GM23338 (cell line): ENCODE measurements at regions not wholly inside any gene's neighbourhood (a gene's known extent, or its start where the extent isn't known, plus 50 kb on each side); places are given as distances from the start of the nearest gene placed in this dataset.

Experiments used
- ATAC-seq: fragments of 200-7000 bp; cut with Tn5 transposase; 3 replicates; pipeline ENCODE4 v1.9.1; 2020
- DNase-seq: peaks from one replicate; pipeline ENCODE4 v3.0.0-alpha.2; 2015; ENCODE audit warnings: low spot score
- H2AFZ ChIP-seq: fragments of 200-600 bp; sonication (generic); 2 replicates; pipeline ENCODE4 v1.8.0; 2016; ENCODE audit warnings: antibody characterized with exemption, mild to moderate bottlenecking, moderate library complexity
- H3F3A ChIP-seq: fragments of 200-600 bp; sonication (generic); replicated peaks from 2 replicates; pipeline ENCODE4 v1.8.0; 2017; ENCODE audit warnings: antibody characterized with exemption, mixed run types, low read depth
- H3K27ac ChIP-seq: fragments of 200-600 bp; sonication (generic); 2 replicates; pipeline ENCODE4 v1.6.1; 2016; ENCODE audit warnings: low read depth
- H3K27me3 ChIP-seq: fragments of 200-600 bp; sonication (generic); 2 replicates; pipeline ENCODE4 v1.8.0; 2016; ENCODE audit warnings: mild to moderate bottlenecking, mixed run types, moderate library complexity; ENCODE audit not compliant: insufficient read depth
- H3K36me3 ChIP-seq: fragments of 200-600 bp; sonication (generic); 2 replicates; pipeline ENCODE4 v1.8.0; 2016; ENCODE audit warnings: mild to moderate bottlenecking; ENCODE audit not compliant: insufficient read depth
- H3K4me1 ChIP-seq: fragments of 200-600 bp; sonication (generic); 2 replicates; pipeline ENCODE4 v1.8.0; 2016; ENCODE audit warnings: mild to moderate bottlenecking, moderate library complexity; ENCODE audit not compliant: insufficient read depth
- H3K4me2 ChIP-seq: fragments of 200-600 bp; sonication (generic); 2 replicates; pipeline ENCODE4 v1.7.1; 2017; ENCODE audit warnings: mixed run types
- H3K4me3 ChIP-seq: fragments of 200-600 bp; sonication (generic); 2 replicates; pipeline ENCODE4 v1.6.1; 2016; ENCODE audit warnings: mixed run types
- H3K79me2 ChIP-seq: fragments of 200-600 bp; sonication (generic); replicated peaks from 2 replicates; pipeline ENCODE4 v1.8.0; 2017; ENCODE audit warnings: mild to moderate bottlenecking; ENCODE audit not compliant: insufficient read depth
- H3K9me2 ChIP-seq: fragments of 200-600 bp; sonication (generic); 2 replicates; pipeline ENCODE4 v1.8.0; 2017; ENCODE audit not compliant: insufficient read depth
- H4K20me1 ChIP-seq: fragments of 200-600 bp; sonication (generic); replicated peaks from 2 replicates; pipeline ENCODE4 v1.8.0; 2017; ENCODE audit warnings: mild to moderate bottlenecking; ENCODE audit not compliant: insufficient read depth
- H3K27ac Mint-ChIP-seq: 2 replicates; pipeline ENCODE4 v1.8.0; 2020; ENCODE audit warnings: inconsistent platforms, mild to moderate bottlenecking, moderate library complexity, mixed read lengths
- H3K27me3 Mint-ChIP-seq: 3 replicates; pipeline ENCODE4 v1.8.0; 2022; ENCODE audit warnings: low read depth, mild to moderate bottlenecking, moderate library complexity, mixed read lengths, inconsistent platforms; ENCODE audit not compliant: insufficient read depth, poor library complexity
- H3K36me3 Mint-ChIP-seq: 3 replicates; pipeline ENCODE4 v1.8.0; 2021; ENCODE audit warnings: low read depth, mild to moderate bottlenecking, inconsistent platforms, moderate library complexity, mixed read lengths
- H3K4me1 Mint-ChIP-seq: 3 replicates; pipeline ENCODE4 v1.8.0; 2020; ENCODE audit warnings: mild to moderate bottlenecking, inconsistent platforms, mixed read lengths
- H3K4me3 Mint-ChIP-seq: 3 replicates; pipeline ENCODE4 v1.8.0; 2021; ENCODE audit warnings: moderate library complexity, mild to moderate bottlenecking, inconsistent platforms, mixed read lengths
- H3K9me3 Mint-ChIP-seq: 3 replicates; pipeline ENCODE4 v1.8.0; 2020; ENCODE audit warnings: moderate library complexity, mild to moderate bottlenecking, inconsistent platforms, mixed read lengths
- CREB1 ChIP-seq: fragments of 250-450 bp; sonication (Bioruptor Pico); IDR thresholded peaks from 2 replicates; pipeline ENCODE4 v1.5.0; 2020; ENCODE audit warnings: low read depth, mild to moderate bottlenecking, moderate library complexity
- EZH2 ChIP-seq: fragments of 200-600 bp; sonication (generic); IDR thresholded peaks from one replicate; pipeline ENCODE4 v1.8.0; 2017; ENCODE audit warnings: antibody characterized with exemption, mild to moderate bottlenecking, low read depth; ENCODE audit not compliant: unreplicated experiment
- JUNB ChIP-seq: IDR thresholded peaks from one replicate; pipeline ENCODE4 v1.6.1; 2016; ENCODE audit warnings: antibody characterized with exemption; ENCODE audit not compliant: unreplicated experiment
- NANOG ChIP-seq: IDR thresholded peaks from 2 replicates; pipeline ENCODE4 v1.6.1; 2016; ENCODE audit warnings: antibody characterized with exemption, borderline replicate concordance
- REST ChIP-seq: IDR thresholded peaks from one replicate; pipeline ENCODE4 v1.6.1; 2018; ENCODE audit warnings: antibody characterized with exemption; ENCODE audit not compliant: unreplicated experiment
- STAT1 ChIP-seq: IDR thresholded peaks from one replicate; pipeline ENCODE4 v1.6.1; 2016; ENCODE audit warnings: antibody characterized with exemption; ENCODE audit not compliant: unreplicated experiment
- ZNF331 ChIP-seq: fragments of 250-450 bp; sonication (Bioruptor Pico); IDR thresholded peaks from 2 replicates; pipeline ENCODE4 v1.5.0; 2020; ENCODE audit warnings: low read depth, mild to moderate bottlenecking, moderate library complexity
- ZNF462 ChIP-seq: fragments of 250-450 bp; sonication (Bioruptor Pico); IDR thresholded peaks from 2 replicates; pipeline ENCODE4 v1.5.0; 2020; ENCODE audit warnings: mild to moderate bottlenecking, moderate library complexity

GRCh38 chr3:99576904-99577559, 61.4 kb upstream of the COL8A1 start (continued):
- TF ChIP-seq ZNF462 (CRISPR knock-in tag) (no peak), STAT1 (no peak), JUNB (no peak), EZH2 (no peak)

GRCh38 chr3:99575683-99576082, 62.7 kb upstream of the COL8A1 start:
- H3K27me3 ChIP-seq: no peaks in the 10 kb centered on the region
- H2AFZ ChIP-seq: no peak overlapping the region
- no peaks in the 10 kb centered on the region for H3K9me2 ChIP-seq
- no peaks in the 10 kb centered on the region for H3K36me3 ChIP-seq
- no peaks in the 10 kb centered on the region for H3K36me3 Mint-ChIP-seq
- no peak overlapping the region for H3K4me3 Mint-ChIP-seq
- ATAC-seq (no peak), DNase-seq (no peak)
- H3K4me3 ChIP-seq: no peak overlapping the region
- H3K79me2 ChIP-seq: no peaks in the 10 kb centered on the region
- no peaks in the 10 kb centered on the region for H3K9me3 Mint-ChIP-seq
- H4K20me1 ChIP-seq: no peaks in the 10 kb centered on the region
- no peak overlapping the region for H3K27ac Mint-ChIP-seq
- no peak overlapping the region for H3K4me2 ChIP-seq
- no peaks in the 10 kb centered on the region for H3K4me1 ChIP-seq
- no peaks in the 10 kb centered on the region for H3F3A ChIP-seq
- H3K27me3 Mint-ChIP-seq: peaks cover 3% of the 10 kb centered on the region
- no peaks in the 10 kb centered on the region for H3K4me1 Mint-ChIP-seq
- H3K27ac ChIP-seq: no peak overlapping the region
- TF ChIP-seq ZNF331 (CRISPR knock-in tag) (no peak), EZH2 (no peak), CREB1 (CRISPR knock-in tag) (no peak), STAT1 (no peak), NANOG (no peak), REST (no peak), JUNB (no peak)
